ENCODE measurements at regions not wholly inside any gene's neighbourhood (a gene's known extent, or its start where the extent isn't known, plus 50 kb on each side); places are given as distances from the start of the nearest gene placed in this dataset.

- Mint-ChIP-seq H3K4me1 (ENCODE audit: low read depth) (no peaks in the 10 kb centered on the region), H3K4me3 (no peak overlapping the region), H3K27ac (no peak overlapping the region), H3K36me3 (ENCODE audit: low read depth) (no peaks in the 10 kb centered on the region), H3K27me3 (ENCODE audit: insufficient read depth) (no peaks in the 10 kb centered on the region), H3K9me3 (peaks cover 20% of the 10 kb centered on the region)
- no peak for DNase-seq
- no peak for TF ChIP-seq CTCF (IDR thresholded peaks at IDR 0.05)
These were observed 1417.0 kb upstream of the CDH8 start for GRCh38 chr16:63453261-63453660.

- Mint-ChIP-seq H3K4me3 (no peak overlapping the region), H3K27me3 (ENCODE audit: insufficient read depth) (no peaks in the 10 kb centered on the region), H3K9me3 (peaks cover 32% of the 10 kb centered on the region), H3K36me3 (ENCODE audit: low read depth) (no peaks in the 10 kb centered on the region), H3K4me1 (ENCODE audit: low read depth) (no peaks in the 10 kb centered on the region), H3K27ac (no peak overlapping the region)
- TF ChIP-seq CTCF (IDR thresholded peaks at IDR 0.05) = no peak
- no peak for DNase-seq
These were observed 1410.9 kb upstream of the CDH8 start for GRCh38 chr16:63447121-63447520.

- no peak for DNase-seq
- H3K4me1 Mint-ChIP-seq (ENCODE audit: low read depth) = no peaks in the 10 kb centered on the region
These were observed 1406.0 kb upstream of the CDH8 start for GRCh38 chr16:63442246-63442645.

GRCh38 chr16:63426275-63426870 lies 1390.1 kb upstream of the CDH8 start:
- no peak for DNase-seq
- Mint-ChIP-seq H3K4me3 (no peak overlapping the region), H3K4me1 (ENCODE audit: low read depth) (no peaks in the 10 kb centered on the region), H3K36me3 (ENCODE audit: low read depth) (no peaks in the 10 kb centered on the region), H3K27ac (no peak overlapping the region), H3K27me3 (ENCODE audit: insufficient read depth) (no peaks in the 10 kb centered on the region), H3K9me3 (peaks cover 31% of the 10 kb centered on the region)
- no peak for TF ChIP-seq CTCF (IDR thresholded peaks at IDR 0.05)

More at GRCh38 chr16:63442246-63442645, 1406.0 kb upstream of the CDH8 start:
- TF ChIP-seq CTCF (IDR thresholded peaks at IDR 0.05) = no peak
- Mint-ChIP-seq H3K27ac (no peak overlapping the region), H3K36me3 (ENCODE audit: low read depth) (no peaks in the 10 kb centered on the region), H3K27me3 (ENCODE audit: insufficient read depth) (no peaks in the 10 kb centered on the region), H3K9me3 (peaks cover 19% of the 10 kb centered on the region), H3K4me3 (no peak overlapping the region)

- TF ChIP-seq CTCF (IDR thresholded peaks at IDR 0.05) = no peak
- Mint-ChIP-seq H3K9me3 (peaks cover 17% of the 10 kb centered on the region; the same call in 1 of the 2 replicates), H3K36me3 (ENCODE audit: low read depth) (no peaks in the 10 kb centered on the region), H3K27me3 (ENCODE audit: insufficient read depth) (no peaks in the 10 kb centered on the region), H3K4me1 (ENCODE audit: low read depth) (no peaks in the 10 kb centered on the region), H3K4me3 (no peak overlapping the region), H3K27ac (no peak overlapping the region)
- DNase-seq = no peak
These were observed 1386.5 kb upstream of the CDH8 start for GRCh38 chr16:63422715-63423114.

- no peak for DNase-seq
- Mint-ChIP-seq H3K27ac (no peak overlapping the region), H3K4me3 (no peak overlapping the region), H3K27me3 (ENCODE audit: insufficient read depth) (no peaks in the 10 kb centered on the region), H3K9me3 (peaks cover 9% of the 10 kb centered on the region), H3K36me3 (ENCODE audit: low read depth) (no peaks in the 10 kb centered on the region), H3K4me1 (ENCODE audit: low read depth) (no peaks in the 10 kb centered on the region)
- TF ChIP-seq CTCF (IDR thresholded peaks at IDR 0.05) = no peak
These were observed 1380.5 kb upstream of the CDH8 start for GRCh38 chr16:63416712-63417111.

All from HFFc6 (cell line).